ENCODE measurements at regions not wholly inside any gene's neighbourhood (a gene's known extent, or its start where the extent isn't known, plus 50 kb on each side); places are given as distances from the start of the nearest gene placed in this dataset.

- no peak for TF ChIP-seq CTCF (IDR thresholded peaks at IDR 0.05; ENCODE audit: insufficient read depth, low read depth, low read length)
- no peak for TF ChIP-seq EZH2 (IDR thresholded peaks at IDR 0.05; ENCODE audit: insufficient read depth, low read length)
Measured at GRCh38 chr11:120039039-120039438, 98.9 kb downstream of the TRIM29 start.

All from astrocyte (in vitro differentiated cells and primary cell).